ENCODE measurements at regions not wholly inside any gene's neighbourhood (a gene's known extent, or its start where the extent isn't known, plus 50 kb on each side); places are given as distances from the start of the nearest gene placed in this dataset.

DNA sequence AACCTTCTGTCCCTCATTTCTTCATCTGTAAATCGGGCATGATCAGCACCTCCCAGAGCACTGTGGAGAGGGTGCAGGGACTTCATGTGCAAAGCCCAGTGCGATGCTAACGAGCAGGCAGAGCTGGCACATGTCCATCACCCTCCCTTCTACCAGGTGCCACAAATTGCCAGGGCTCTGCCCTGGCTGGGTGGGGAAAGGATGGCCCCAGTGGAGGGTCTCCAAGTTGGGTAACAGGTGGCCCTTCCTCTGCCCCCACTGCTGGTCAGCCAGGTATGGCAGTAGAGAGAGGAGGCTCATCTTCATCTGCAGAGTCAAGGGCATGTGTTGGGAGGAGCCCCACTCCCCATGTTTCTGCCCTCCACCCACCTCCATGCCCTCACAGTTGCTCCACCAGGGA is 61.5 kb upstream of the CDH5 start:
- no peak for ATAC-seq
- Histone ChIP-seq H2AFZ (ENCODE audit: low read length) (no peak overlapping the region), H3K79me2 (ENCODE audit: insufficient read depth, low read length) (no peaks in the 10 kb centered on the region), H4K20me1 (ENCODE audit: insufficient read depth, low read length) (no peaks in the 10 kb centered on the region), H3K9ac (ENCODE audit: insufficient read depth, low read depth, low read length) (no peak overlapping the region), H3K9me3 (ENCODE audit: low read length) (no peaks in the 10 kb centered on the region), H3K36me3 (replicated peaks in 1 of 2; ENCODE audit: control insufficient read depth in 1 of 2, insufficient read depth in 2 of 2, low read length in 2 of 2) (no peaks in the 10 kb centered on the region), H3K4me1 (ENCODE audit: insufficient read depth, low read length) (no peaks in the 10 kb centered on the region), H3K27me3 (ENCODE audit: control insufficient read depth in 1 of 2, insufficient read depth in 2 of 2, low read length in 2 of 2) (peaks cover 4 to 48% of the 10 kb centered on the region in 2 experiments; a peak in 4 of 5 replicates), H3K4me3 (replicated peaks in 1 of 3; ENCODE audit: insufficient read depth in 1 of 3, low read depth in 2 of 3, low read length in 3 of 3) (no peak overlapping the region), H3K4me2 (ENCODE audit: low read depth, low read length) (no peak overlapping the region), H3K27ac (ENCODE audit: extremely low read length, insufficient read depth, low read length) (no peak overlapping the region)
- 20% methylated on average over 2 of the region's 3 CpGs for WGBS (ENCODE audit: low lambda C conversion rate)
- POLR2A ChIA-PET: no interaction called here
- DNase-seq (ENCODE audit: low spot score): no peak
- no peak for TF ChIP-seq BRCA1 (CRISPR knock-in tag; IDR thresholded peaks at IDR 0.05)
- no peak for TF ChIP-seq HMG20A (CRISPR knock-in tag; IDR thresholded peaks at IDR 0.05; ENCODE audit: borderline replicate concordance)
- no peak for TF ChIP-seq BHLHE40 (IDR thresholded peaks at IDR 0.05; ENCODE audit: low read length)
- TF ChIP-seq ZNF747 (CRISPR knock-in tag; IDR thresholded peaks at IDR 0.05; ENCODE audit: borderline replicate concordance): no peak
- TF ChIP-seq, protein P1, sequence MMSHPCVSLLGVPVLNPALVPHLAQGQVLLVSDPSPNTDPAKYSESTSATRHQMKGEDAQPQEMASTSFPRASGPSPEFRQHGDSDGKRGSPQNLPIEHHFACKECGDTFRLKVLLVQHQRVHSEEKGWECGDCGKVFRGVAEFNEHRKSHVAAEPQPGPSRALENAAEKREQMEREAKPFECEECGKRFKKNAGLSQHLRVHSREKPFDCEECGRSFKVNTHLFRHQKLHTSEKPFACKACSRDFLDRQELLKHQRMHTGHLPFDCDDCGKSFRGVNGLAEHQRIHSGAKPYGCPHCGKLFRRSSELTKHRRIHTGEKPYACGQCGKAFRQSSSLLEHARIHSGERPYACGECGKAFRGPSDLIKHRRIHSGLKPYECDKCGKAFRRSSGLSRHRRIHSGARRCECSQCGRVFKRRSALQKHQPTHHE (CRISPR knock-in tag; IDR thresholded peaks at IDR 0.05; ENCODE audit: borderline replicate concordance): no peak
- no peak for TF ChIP-seq SP140L (CRISPR knock-in tag; IDR thresholded peaks at IDR 0.05; ENCODE audit: borderline replicate concordance)
- TF ChIP-seq PHF21A (CRISPR knock-in tag; IDR thresholded peaks at IDR 0.05): no peak
- TF ChIP-seq, protein P2, sequence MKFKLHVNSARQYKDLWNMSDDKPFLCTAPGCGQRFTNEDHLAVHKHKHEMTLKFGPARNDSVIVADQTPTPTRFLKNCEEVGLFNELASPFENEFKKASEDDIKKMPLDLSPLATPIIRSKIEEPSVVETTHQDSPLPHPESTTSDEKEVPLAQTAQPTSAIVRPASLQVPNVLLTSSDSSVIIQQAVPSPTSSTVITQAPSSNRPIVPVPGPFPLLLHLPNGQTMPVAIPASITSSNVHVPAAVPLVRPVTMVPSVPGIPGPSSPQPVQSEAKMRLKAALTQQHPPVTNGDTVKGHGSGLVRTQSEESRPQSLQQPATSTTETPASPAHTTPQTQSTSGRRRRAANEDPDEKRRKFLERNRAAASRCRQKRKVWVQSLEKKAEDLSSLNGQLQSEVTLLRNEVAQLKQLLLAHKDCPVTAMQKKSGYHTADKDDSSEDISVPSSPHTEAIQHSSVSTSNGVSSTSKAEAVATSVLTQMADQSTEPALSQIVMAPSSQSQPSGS (CRISPR knock-in tag; IDR thresholded peaks at IDR 0.05): no peak
- TF ChIP-seq PBX3 (CRISPR knock-in tag; IDR thresholded peaks at IDR 0.05; ENCODE audit: borderline replicate concordance): no peak
- no peak for TF ChIP-seq ZKSCAN1 (IDR thresholded peaks at IDR 0.05; ENCODE audit: low read length)
- in situ Hi-C loops (cut with HindIII; ENCODE audit: extremely low pct_ligation_motif_present, low pct_unique_long_range_greater_than_20kb) (no loop called here), intact Hi-C loops (cut with micrococcal nuclease; ENCODE audit: unreplicated experiment) (no loop called here)
- no peak for FAIRE-seq
- BruUV-seq (replicated peaks): no TSS peak
- CTCF ChIA-PET (ENCODE audit: low intra/inter-chr PET ratio, low total read pairs): no interaction called here
